ENCODE measurements at regions not wholly inside any gene's neighbourhood (a gene's known extent, or its start where the extent isn't known, plus 50 kb on each side); places are given as distances from the start of the nearest gene placed in this dataset.

DNA sequence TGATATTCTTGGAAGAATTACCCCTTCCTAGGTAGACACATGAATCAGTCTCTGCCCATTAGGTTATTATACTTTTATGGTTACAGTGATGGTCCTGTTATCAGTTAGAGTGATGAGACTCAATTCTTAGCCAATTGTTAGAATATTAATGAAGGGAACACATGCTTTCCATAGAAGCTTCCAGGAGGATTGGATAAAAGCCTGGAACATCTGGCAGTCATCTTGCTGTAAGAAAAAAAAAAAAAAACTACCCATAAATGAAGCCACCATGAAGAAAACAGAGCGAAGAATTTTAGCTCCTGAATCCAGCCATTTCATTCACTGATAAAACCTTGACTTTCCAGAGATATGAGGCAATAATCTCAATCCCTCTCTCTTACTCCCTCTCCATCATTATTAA, 262.5 kb upstream of the GRIN3A start:
- WGBS, 2 donors, result 62 to 86% methylated on average over 1 of the region's 1 CpG
- intact Hi-C loops (cut with DNase I), result no loop called here
- no peaks in the 10 kb centered on the region for H3K9me3 ChIP-seq
- no peak overlapping the region for H3K27ac ChIP-seq
- ATAC-seq (no peak), DNase-seq (no peak)
- TF ChIP-seq, protein P1, sequence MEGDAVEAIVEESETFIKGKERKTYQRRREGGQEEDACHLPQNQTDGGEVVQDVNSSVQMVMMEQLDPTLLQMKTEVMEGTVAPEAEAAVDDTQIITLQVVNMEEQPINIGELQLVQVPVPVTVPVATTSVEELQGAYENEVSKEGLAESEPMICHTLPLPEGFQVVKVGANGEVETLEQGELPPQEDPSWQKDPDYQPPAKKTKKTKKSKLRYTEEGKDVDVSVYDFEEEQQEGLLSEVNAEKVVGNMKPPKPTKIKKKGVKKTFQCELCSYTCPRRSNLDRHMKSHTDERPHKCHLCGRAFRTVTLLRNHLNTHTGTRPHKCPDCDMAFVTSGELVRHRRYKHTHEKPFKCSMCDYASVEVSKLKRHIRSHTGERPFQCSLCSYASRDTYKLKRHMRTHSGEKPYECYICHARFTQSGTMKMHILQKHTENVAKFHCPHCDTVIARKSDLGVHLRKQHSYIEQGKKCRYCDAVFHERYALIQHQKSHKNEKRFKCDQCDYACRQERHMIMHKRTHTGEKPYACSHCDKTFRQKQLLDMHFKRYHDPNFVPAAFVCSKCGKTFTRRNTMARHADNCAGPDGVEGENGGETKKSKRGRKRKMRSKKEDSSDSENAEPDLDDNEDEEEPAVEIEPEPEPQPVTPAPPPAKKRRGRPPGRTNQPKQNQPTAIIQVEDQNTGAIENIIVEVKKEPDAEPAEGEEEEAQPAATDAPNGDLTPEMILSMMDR (IDR thresholded peaks at IDR 0.05), result no peak
- no peak overlapping the region for H3K4me3 ChIP-seq
- no peaks in the 10 kb centered on the region for H3K27me3 ChIP-seq
- H3K4me1 ChIP-seq, result no peaks in the 10 kb centered on the region
- H3K36me3 ChIP-seq, result no peaks in the 10 kb centered on the region

DNA sequence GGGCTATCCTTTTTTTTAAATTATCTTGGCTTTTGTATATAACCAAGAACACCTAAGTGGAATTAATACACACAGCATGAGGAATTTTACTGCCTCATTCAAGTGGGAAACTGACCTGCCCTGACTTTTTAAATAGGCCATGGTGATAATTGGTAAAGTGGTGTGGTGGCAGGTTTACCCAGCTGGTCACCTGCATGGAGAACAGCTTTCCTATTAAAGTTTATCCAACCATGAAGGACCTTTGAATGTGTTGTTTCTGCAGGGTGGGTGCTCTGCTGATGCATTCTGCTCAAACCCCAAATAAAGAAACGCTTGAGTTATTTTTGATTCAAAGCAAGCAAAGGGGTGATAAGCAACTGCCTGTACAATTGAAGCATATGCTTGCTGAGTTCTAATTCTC, 261.0 kb upstream of the GRIN3A start:
- H3K9me3 ChIP-seq, result no peaks in the 10 kb centered on the region
- H3K36me3 ChIP-seq, result no peaks in the 10 kb centered on the region
- TF ChIP-seq, protein P1 (IDR thresholded peaks at IDR 0.05), result no peak
- H3K4me3 ChIP-seq, result no peak overlapping the region
- H3K27me3 ChIP-seq, result no peaks in the 10 kb centered on the region
- intact Hi-C loops (cut with DNase I), result no loop called here
- H3K27ac ChIP-seq, result no peak overlapping the region
- no peaks in the 10 kb centered on the region for H3K4me1 ChIP-seq
- DNase-seq (no peak), ATAC-seq (no peak)
- 42% methylated on average over 1 of the region's 1 CpG for WGBS, 2 donors

DNA sequence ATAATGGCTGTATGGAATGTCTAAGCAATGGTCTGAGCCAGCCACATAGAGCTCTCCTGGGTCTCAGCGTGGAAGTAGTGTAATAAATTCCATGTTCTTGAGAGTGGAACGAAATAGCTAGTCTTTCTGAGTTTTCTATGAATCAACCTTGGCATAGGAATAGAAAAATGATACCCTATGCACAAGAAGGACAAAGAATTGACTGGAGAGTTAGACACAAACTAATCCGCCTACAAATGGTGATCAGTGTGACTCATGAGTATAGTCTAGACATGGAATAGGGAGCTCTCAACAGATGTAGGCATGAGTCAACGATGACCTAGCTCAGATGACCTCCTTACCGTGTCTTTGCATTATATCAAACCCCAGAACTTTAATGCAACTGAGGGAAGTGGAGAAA, 256.8 kb upstream of the GRIN3A start:
- Histone ChIP-seq H3K27ac (no peak overlapping the region), H3K9me3 (no peaks in the 10 kb centered on the region), H3K27me3 (no peaks in the 10 kb centered on the region), H3K4me1 (no peaks in the 10 kb centered on the region), H3K36me3 (no peaks in the 10 kb centered on the region), H3K4me3 (no peak overlapping the region)
- no peak for DNase-seq
- ATAC-seq, result no peak
- TF ChIP-seq, protein P1 (IDR thresholded peaks at IDR 0.05), result no peak
- intact Hi-C loops (cut with DNase I), result no loop called here
- WGBS, 2 donors, result 71 to 74% methylated on average over 5 of the region's 5 CpGs

DNA sequence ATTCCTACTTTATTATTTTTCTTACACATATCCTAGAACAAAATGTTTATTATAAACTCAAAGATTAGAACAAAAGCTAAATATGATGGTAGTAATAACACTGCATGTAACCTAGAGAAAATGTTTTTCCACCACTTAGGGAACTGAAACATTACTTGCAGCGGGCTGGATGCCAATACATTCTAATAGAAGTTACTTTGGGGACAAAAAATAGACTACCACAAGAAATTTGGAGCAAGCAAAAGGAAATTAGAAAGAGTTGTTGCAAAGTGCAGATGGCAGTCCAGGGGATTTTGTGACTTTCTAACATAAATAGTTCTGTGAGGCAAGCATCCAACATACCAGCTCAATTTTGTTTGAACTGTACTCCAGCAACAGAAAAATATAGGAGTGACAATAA, 255.3 kb upstream of the GRIN3A start:
- H3K36me3 ChIP-seq, result no peaks in the 10 kb centered on the region
- H3K4me3 ChIP-seq, result no peak overlapping the region
- TF ChIP-seq, protein P1 (IDR thresholded peaks at IDR 0.05), result no peak
- WGBS, 2 donors, result 74 to 80% methylated on average over 1 of the region's 1 CpG
- no peaks in the 10 kb centered on the region for H3K27me3 ChIP-seq
- ATAC-seq, result no peak
- DNase-seq, result no peak
- H3K9me3 ChIP-seq, result no peaks in the 10 kb centered on the region
- H3K27ac ChIP-seq, result no peak overlapping the region
- intact Hi-C loops (cut with DNase I), result no loop called here
- H3K4me1 ChIP-seq, result no peaks in the 10 kb centered on the region

DNA sequence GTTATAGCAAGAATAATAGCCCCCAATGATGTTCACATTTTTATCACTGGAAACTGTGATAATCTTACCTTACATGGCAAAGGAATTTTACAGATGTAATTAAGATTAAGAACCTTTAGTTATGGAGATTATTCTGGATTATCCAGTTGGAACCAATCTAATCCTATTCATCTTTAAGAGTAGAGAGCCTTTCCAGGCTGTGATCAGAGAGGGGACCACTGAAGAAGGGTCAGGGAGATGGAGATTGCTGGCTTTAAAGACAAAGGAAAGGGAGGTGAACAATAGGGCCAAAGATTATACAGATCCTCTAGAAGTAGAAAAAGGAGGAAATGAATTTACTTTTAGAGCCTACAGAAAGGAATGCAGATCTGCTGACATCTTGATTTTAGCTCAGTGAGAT, 253.5 kb upstream of the GRIN3A start:
- Histone ChIP-seq H3K9me3 (no peaks in the 10 kb centered on the region), H3K27me3 (no peaks in the 10 kb centered on the region), H3K4me3 (no peak overlapping the region), H3K4me1 (no peaks in the 10 kb centered on the region), H3K36me3 (no peaks in the 10 kb centered on the region), H3K27ac (no peak overlapping the region)
- DNase-seq, result no peak
- TF ChIP-seq, protein P1 (IDR thresholded peaks at IDR 0.05), result no peak
- ATAC-seq, result no peak
- intact Hi-C loops (cut with DNase I), result no loop called here
